Nephron progenitor cell (in vitro differentiated cells): ENCODE measurements at regions not wholly inside any gene's neighbourhood (a gene's known extent, or its start where the extent isn't known, plus 50 kb on each side); places are given as distances from the start of the nearest gene placed in this dataset.
A peak's percentile ranks its signal among the peaks of the same experiment; 100 is the strongest.

ENCODE experiments used
- DNase-seq: peaks from one replicate; pipeline ENCODE4 v3.0.0; 2021
- H3K27ac Mint-ChIP-seq: 2 replicates; pipeline ENCODE4 v1.8.0; 2021; ENCODE audit warnings: mild to moderate bottlenecking, moderate library complexity, mixed read lengths
- H3K27me3 Mint-ChIP-seq: 2 replicates; pipeline ENCODE4 v1.8.0; 2021; ENCODE audit warnings: mild to moderate bottlenecking, low read depth, mixed read lengths; ENCODE audit not compliant: poor library complexity
- H3K36me3 Mint-ChIP-seq: 2 replicates; pipeline ENCODE4 v1.8.0; 2021; ENCODE audit warnings: low read depth, mixed read lengths
- H3K4me1 Mint-ChIP-seq: 2 replicates; pipeline ENCODE4 v1.8.0; 2021; ENCODE audit warnings: mixed read lengths
- H3K4me3 Mint-ChIP-seq: 2 replicates; pipeline ENCODE4 v1.8.0; 2021; ENCODE audit warnings: mild to moderate bottlenecking, moderate library complexity, mixed read lengths
- H3K9me3 Mint-ChIP-seq: 2 replicates; pipeline ENCODE4 v1.8.0; 2021; ENCODE audit warnings: mild to moderate bottlenecking, moderate library complexity, mixed read lengths
- CTCF ChIP-seq: fragments of 200-600 bp; sonication (generic); IDR thresholded peaks from 2 replicates; pipeline ENCODE4 v1.5.0; 2021; ENCODE audit warnings: antibody characterized with exemption

- Mint-ChIP-seq H3K4me3 (no peak overlapping the region), H3K9me3 (peaks cover 60% of the 10 kb centered on the region), H3K27me3 (peaks cover 3% of the 10 kb centered on the region), H3K4me1 (peaks cover 57% of the 10 kb centered on the region), H3K27ac (peak overlapping the region; percentile 96), H3K36me3 (no peaks in the 10 kb centered on the region)
- no peak for DNase-seq
- no peak for TF ChIP-seq CTCF
These were observed 62.5 kb downstream of the PABIR2 start for GRCh38 chrX:134734466-134734952.

- TF ChIP-seq CTCF, result no peak
- DNase-seq, result no peak
- H3K27ac Mint-ChIP-seq, result peak overlapping the region; percentile 74
- peaks cover 52% of the 10 kb centered on the region for H3K4me1 Mint-ChIP-seq
- H3K4me3 Mint-ChIP-seq, result no peak overlapping the region
- H3K27me3 Mint-ChIP-seq, result peaks cover 3% of the 10 kb centered on the region
- peaks cover 53% of the 10 kb centered on the region for H3K9me3 Mint-ChIP-seq
- H3K36me3 Mint-ChIP-seq, result no peaks in the 10 kb centered on the region
These were observed 63.4 kb downstream of the PABIR2 start for GRCh38 chrX:134733591-134733990.

GRCh38 chrX:134732676-134733075 is 64.3 kb downstream of the PABIR2 start:
- DNase-seq, result no peak
- Mint-ChIP-seq H3K36me3 (no peaks in the 10 kb centered on the region), H3K4me1 (peaks cover 47% of the 10 kb centered on the region), H3K9me3 (peaks cover 61% of the 10 kb centered on the region), H3K4me3 (no peak overlapping the region), H3K27ac (no peak overlapping the region), H3K27me3 (no peaks in the 10 kb centered on the region)
- TF ChIP-seq CTCF, result no peak

- DNase-seq, result no peak
- Mint-ChIP-seq H3K9me3 (peaks cover 65% of the 10 kb centered on the region), H3K27ac (no peak overlapping the region), H3K4me3 (no peak overlapping the region), H3K36me3 (no peaks in the 10 kb centered on the region), H3K27me3 (no peaks in the 10 kb centered on the region), H3K4me1 (peaks cover 44% of the 10 kb centered on the region)
- no peak for TF ChIP-seq CTCF
These were observed 64.9 kb downstream of the PABIR2 start for GRCh38 chrX:134732152-134732551.

GRCh38 chrX:134727363-134727762 is 69.1 kb upstream of the PLAC1 start:
- no peak overlapping the region for H3K4me3 Mint-ChIP-seq
- no peak overlapping the region for H3K27ac Mint-ChIP-seq
- no peak for DNase-seq
- no peaks in the 10 kb centered on the region for H3K36me3 Mint-ChIP-seq
- H3K9me3 Mint-ChIP-seq, result peaks cover 51% of the 10 kb centered on the region
- TF ChIP-seq CTCF, result no peak
- H3K27me3 Mint-ChIP-seq, result no peaks in the 10 kb centered on the region
- H3K4me1 Mint-ChIP-seq, result peaks cover 22% of the 10 kb centered on the region

- H3K4me1 Mint-ChIP-seq, result peaks cover 26% of the 10 kb centered on the region
- H3K4me3 Mint-ChIP-seq, result no peak overlapping the region
- DNase-seq, result no peak
- TF ChIP-seq CTCF, result no peak
- H3K27ac Mint-ChIP-seq, result no peak overlapping the region
- peaks cover 61% of the 10 kb centered on the region for H3K9me3 Mint-ChIP-seq
- H3K27me3 Mint-ChIP-seq, result no peaks in the 10 kb centered on the region
- no peaks in the 10 kb centered on the region for H3K36me3 Mint-ChIP-seq
These were observed 66.9 kb upstream of the PLAC1 start for GRCh38 chrX:134725103-134725690.
